ENCODE measurements at regions not wholly inside any gene's neighbourhood (a gene's known extent, or its start where the extent isn't known, plus 50 kb on each side); places are given as distances from the start of the nearest gene placed in this dataset.
"Not testable (repeated sequence)": the region's sequence is repeated elsewhere in the genome, so short reads cannot be mapped to it uniquely, and the experiment has no call there.

DNA sequence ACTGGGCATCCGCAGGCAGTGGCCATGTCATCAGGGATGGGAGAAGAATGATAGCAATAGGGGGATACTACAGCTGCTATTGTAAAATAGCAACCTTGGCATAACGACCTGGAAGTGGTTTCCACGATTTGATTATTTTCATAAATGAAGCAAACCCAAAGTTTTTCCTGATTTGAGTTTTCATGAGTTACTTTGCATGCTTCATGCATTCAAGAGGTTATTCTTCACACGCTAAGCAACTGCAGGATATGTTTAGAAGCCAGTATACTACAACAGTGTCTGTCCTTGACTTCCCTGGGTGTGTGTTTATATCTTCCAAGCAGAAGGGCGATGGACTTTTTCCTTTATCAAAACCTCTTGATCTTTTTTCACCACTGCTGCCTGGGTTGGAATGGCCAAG, 281.1 kb upstream of the DUSP10 start:
- FAIRE-seq (no peak), DNase-seq (ENCODE audit: extremely low spot score, insufficient read length, low read depth) (no peak)

DNA sequence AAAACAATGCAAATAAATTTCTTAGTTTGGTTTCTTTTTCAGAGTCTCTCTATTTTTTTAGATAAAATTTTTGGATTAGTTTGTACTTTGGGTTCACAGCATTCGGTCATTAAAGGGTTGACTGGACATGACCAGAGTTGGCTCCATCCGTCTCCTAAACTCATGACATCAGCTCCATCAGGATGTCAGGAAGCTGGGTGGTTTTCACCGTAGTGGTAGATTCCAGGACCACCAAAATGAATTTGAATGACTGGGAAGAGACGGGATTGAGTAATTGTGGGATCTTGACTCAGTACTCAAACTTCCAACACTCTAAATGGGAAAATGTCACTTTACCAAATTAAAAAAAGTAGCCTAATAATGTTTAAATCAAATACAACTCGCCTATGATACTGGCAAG, 279.2 kb upstream of the DUSP10 start:
- FAIRE-seq: no peak
- no peak for DNase-seq (ENCODE audit: extremely low spot score, insufficient read length, low read depth)

GRCh38 chr1:222020553-222020952, 278.7 kb upstream of the DUSP10 start:
- no peak for DNase-seq (ENCODE audit: extremely low spot score, insufficient read length, low read depth)
- no peak for FAIRE-seq

- FAIRE-seq (no peak), DNase-seq (ENCODE audit: extremely low spot score, insufficient read length, low read depth) (no peak)
These were observed 277.1 kb upstream of the DUSP10 start for GRCh38 chr1:222019029-222019428.

DNA sequence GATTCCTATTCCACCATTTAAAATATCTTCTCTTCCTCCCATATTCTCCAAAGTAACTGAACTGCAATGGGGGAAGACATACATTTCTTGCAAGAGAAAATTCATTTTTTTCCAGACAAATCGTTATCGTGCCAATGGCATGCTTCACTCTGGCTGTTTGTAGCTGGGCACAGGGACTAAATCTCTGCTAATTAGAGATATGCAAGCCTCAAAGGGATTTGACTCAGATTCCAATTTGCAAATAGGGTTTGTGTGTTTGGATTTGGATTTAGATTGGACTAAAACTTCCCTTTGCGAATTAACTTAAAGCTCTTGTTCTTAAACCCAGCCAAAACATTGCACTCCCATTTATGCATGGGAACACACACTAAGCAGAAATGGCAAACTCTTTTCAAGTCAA, 276.2 kb upstream of the DUSP10 start:
- no peak for DNase-seq (ENCODE audit: extremely low spot score, insufficient read length, low read depth)
- no peak for FAIRE-seq

GRCh38 chr1:222015686-222016085, 273.8 kb upstream of the DUSP10 start:
- FAIRE-seq (no peak), DNase-seq (ENCODE audit: extremely low spot score, insufficient read length, low read depth) (no peak)

GRCh38 chr1:222014001-222014400, 272.1 kb upstream of the DUSP10 start:
- FAIRE-seq: no peak
- no peak for DNase-seq (ENCODE audit: extremely low spot score, insufficient read length, low read depth)

DNA sequence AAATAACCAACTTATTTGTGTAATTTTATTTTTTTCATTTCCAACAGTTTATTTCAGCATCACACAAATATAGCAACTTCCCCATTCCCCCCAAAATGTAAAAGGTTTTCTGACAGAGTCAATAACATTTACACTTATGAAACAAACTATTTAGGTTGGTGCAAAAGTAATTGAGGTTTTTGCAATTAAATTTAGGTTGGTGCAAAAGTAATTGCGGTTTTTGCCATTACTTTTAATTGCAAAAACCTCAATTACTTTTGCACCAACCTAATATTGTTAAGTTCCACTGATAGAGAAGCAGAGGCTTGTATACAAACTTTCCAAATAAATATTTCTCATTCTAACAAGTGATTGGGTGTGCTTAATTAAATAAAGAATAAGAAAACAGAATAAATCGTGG, 270.9 kb upstream of the DUSP10 start:
- DNase-seq (ENCODE audit: extremely low spot score, insufficient read length, low read depth) (no peak), FAIRE-seq (no peak)

DNA sequence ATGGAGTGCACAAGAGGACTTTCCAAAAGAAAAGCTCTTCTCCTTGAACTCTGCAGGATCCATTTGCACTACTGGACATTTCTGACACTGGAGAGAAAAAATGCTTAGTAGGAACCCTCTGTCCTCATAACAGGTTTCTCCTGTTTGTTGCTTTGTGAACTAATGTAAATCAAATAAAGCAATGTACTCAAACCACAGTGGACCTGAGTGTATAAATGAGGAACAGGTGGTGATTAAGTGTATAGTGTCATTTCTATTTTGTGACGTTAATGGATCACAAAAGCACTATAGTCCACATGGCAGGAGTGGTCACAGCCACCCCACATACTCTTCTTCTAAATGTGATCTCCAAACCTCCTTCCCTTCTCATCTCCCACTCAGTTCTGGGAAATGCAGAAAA, 268.4 kb upstream of the DUSP10 start:
- FAIRE-seq: no peak
- no peak for DNase-seq (ENCODE audit: extremely low spot score, insufficient read length, low read depth)

- DNase-seq (ENCODE audit: extremely low spot score, insufficient read length, low read depth) (no peak), FAIRE-seq (peak; percentile 73)
These were observed 267.3 kb upstream of the DUSP10 start for GRCh38 chr1:222009105-222009730.

GRCh38 chr1:222006715-222007114, 264.8 kb upstream of the DUSP10 start:
- DNase-seq (ENCODE audit: extremely low spot score, insufficient read length, low read depth) (no peak), FAIRE-seq (no peak)

DNA sequence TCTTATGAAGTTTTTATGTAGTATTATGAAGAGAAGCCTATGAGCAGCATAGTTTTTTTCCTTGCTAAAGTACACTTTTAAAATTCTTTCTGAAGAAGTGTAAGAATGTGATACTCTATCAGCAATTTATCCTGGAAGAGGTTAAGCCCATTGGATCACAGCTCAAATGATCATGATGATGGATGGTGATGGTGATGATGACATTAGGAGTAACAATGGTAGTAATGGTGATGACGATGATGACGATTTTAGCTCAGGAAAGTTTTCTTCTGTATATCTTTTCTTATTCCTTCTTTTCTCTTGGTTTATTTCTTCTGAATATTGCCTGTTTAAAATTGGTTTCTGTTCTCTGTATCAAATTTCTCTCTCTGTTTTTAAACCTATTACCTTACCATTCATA, 262.9 kb upstream of the DUSP10 start:
- FAIRE-seq: no peak

GRCh38 chr1:222004034-222004433, 262.1 kb upstream of the DUSP10 start:
- no peak for DNase-seq (ENCODE audit: extremely low spot score, insufficient read length, low read depth)
- FAIRE-seq: no peak

More for the DNA sequence above, 262.9 kb upstream of the DUSP10 start:
- no peak for DNase-seq (ENCODE audit: extremely low spot score, insufficient read length, low read depth)

DNA sequence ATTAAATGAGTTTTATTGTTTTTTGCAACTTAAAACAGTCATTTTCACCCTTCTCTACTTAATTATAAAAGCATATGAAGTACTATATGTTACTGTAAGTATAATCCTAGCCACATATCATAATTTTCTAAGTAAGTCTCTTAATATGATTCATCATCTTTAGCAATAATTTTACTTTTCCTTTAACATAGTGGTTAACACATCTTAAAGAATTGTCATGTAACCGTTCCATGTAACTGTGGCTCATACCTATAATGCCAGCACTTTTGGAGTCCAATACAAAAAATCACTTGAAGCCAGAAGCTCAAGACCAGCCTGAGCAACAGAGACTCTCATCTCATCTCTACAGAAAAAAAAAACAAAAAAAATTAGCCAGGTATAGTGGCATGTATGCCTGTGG, 260.6 kb upstream of the DUSP10 start:
- no peak for FAIRE-seq
- no peak for DNase-seq (ENCODE audit: extremely low spot score, insufficient read length, low read depth)

GRCh38 chr1:222000131-222000530, 258.2 kb upstream of the DUSP10 start:
- FAIRE-seq (no peak), DNase-seq (ENCODE audit: extremely low spot score, insufficient read length, low read depth) (no peak)

- DNase-seq (ENCODE audit: extremely low spot score, insufficient read length, low read depth) (no peak), FAIRE-seq (no peak)
These were observed 256.9 kb upstream of the DUSP10 start for GRCh38 chr1:221998781-221999180.

- no peak for FAIRE-seq
- DNase-seq (ENCODE audit: extremely low spot score, insufficient read length, low read depth): no peak
These were observed 256.3 kb upstream of the DUSP10 start for GRCh38 chr1:221998186-221998612.

DNA sequence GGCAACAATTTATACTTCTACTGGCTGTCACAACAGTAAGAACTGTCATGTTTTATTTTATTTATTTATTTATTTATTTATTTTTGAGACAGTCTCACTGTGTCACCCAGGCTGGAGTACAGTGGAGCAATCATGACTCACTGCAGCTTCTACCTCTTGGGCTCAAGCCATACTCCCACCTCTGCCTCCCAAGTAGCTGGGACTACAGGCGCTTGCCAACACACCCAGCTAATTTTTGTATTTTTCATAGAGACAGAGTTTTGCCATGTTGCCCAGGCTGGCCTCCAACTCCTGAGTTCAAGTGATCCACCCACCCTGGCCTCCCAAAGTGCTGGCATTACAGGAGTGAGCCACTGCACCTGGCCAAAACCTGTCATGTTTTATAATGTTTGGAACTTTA, 255.1 kb upstream of the DUSP10 start:
- not testable (repeated sequence) for FAIRE-seq; DNase-seq (ENCODE audit: extremely low spot score, insufficient read length, low read depth)

DNA sequence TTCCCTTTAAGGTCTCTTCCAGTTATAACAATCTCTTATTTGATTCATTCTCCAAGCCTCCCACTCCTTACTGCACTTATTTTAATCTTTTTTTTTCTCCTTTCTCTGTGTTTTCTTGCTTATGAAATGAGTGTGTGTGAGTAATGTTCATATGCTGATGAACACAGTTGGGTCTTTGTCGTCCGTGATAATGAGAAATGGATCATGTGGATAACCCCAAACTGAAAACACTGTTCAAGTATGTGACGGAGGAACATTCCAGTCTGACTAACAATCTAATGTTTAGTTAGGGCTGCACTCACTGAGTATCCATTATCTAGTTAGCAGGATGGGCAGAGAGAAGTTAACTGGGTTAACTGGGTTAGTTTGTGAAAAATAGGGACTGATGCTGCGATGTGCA, 253.1 kb upstream of the DUSP10 start:
- FAIRE-seq (no peak), DNase-seq (ENCODE audit: extremely low spot score, insufficient read length, low read depth) (no peak)

GRCh38 chr1:221994274-221994698, 252.4 kb upstream of the DUSP10 start:
- FAIRE-seq (peak; percentile 59), DNase-seq (ENCODE audit: extremely low spot score, insufficient read length, low read depth) (no peak)

- DNase-seq (ENCODE audit: extremely low spot score, insufficient read length, low read depth) (no peak), FAIRE-seq (no peak)
These were observed 251.6 kb upstream of the DUSP10 start for GRCh38 chr1:221993444-221993948.

DNA sequence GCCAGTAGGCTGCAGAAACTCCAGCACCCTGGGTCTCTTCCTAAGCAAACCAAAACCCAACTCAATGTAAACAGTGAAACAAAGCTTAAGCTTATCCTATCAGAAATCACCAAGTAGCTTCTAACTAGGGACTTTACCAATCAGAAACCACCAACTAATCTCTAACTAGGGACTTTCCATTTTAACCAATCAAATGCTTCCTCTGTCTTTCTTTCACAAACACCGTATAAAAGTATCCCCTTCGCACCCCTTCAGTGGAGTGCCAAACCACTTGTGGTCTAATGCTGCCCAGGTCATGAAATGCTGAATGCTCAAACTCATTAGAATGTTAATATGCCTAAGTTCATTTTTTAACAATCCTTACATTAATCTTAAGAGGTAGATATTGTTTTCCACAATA, 250.5 kb upstream of the DUSP10 start:
- DNase-seq (ENCODE audit: extremely low spot score, insufficient read length, low read depth) (no peak), FAIRE-seq (peak; percentile 80)
